ENCODE measurements at regions not wholly inside any gene's neighbourhood (a gene's known extent, or its start where the extent isn't known, plus 50 kb on each side); places are given as distances from the start of the nearest gene placed in this dataset.

DNA sequence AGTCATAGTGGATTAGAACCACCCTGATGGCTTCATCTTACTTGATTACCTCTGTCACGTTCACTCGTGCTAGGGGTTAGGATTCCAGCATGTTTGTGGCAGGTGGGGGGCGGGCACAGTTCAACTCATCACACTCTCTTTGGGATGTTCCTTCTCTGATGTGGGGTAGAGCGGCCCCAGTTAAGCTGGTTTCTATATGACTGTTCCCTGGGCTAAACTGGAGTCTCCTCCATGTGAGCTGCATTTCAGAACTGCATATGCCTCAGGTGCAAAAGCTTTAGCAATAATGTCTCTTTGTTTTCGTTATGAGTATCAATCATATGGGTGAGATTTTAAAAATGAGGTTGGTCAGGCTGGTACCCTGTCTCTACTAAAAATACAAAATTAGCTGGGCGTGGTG lies 393.2 kb downstream of the RPS6KC1 start:
- TF ChIP-seq CTCF (IDR thresholded peaks at IDR 0.05; ENCODE audit: low read depth, low read length), result no peak
- TF ChIP-seq EZH2phosphoT487 (IDR thresholded peaks at IDR 0.05; ENCODE audit: low read depth), result no peak
